Heart right ventricle (tissue), 16 donors: ENCODE measurements at regions not wholly inside any gene's neighbourhood (a gene's known extent, or its start where the extent isn't known, plus 50 kb on each side); places are given as distances from the start of the nearest gene placed in this dataset.
"Not testable (repeated sequence)": the region's sequence is repeated elsewhere in the genome, so short reads cannot be mapped to it uniquely, and the experiment has no call there.

ENCODE experiments used
- ATAC-seq, 8 donors: fragments of 200-7000 bp; cut with Tn5 transposase; one replicate each; pipeline ENCODE4 v1.9.1; 2020; ENCODE audit warnings: mild to moderate bottlenecking in 8 of 8, moderate library complexity in 8 of 8, moderate number of reproducible peaks in 1 of 8
- DNase-seq, 2 donors: peaks; one replicate each; pipeline ENCODE4 v3.0.0-alpha.2; 2020
- H3K27ac ChIP-seq, 10 donors: fragments of 200-600 bp; sonication (generic) in 2 of 10; one replicate each; pipeline versions ENCODE4 v1.5.0 to v1.8.0; 2020 to 2022; ENCODE audit warnings: mild to moderate bottlenecking in 3 of 10
- H3K27me3 ChIP-seq, 7 donors: fragments of 200-600 bp; one replicate each; pipeline ENCODE4 v1.8.0; 2021 to 2022; ENCODE audit warnings: mild to moderate bottlenecking in 2 of 7
- H3K36me3 ChIP-seq, 9 donors: fragments of 200-600 bp; sonication (generic) in 1 of 9; one replicate each; pipeline versions ENCODE4 v1.5.0 to v1.8.0; 2020 to 2022; ENCODE audit warnings: mild to moderate bottlenecking in 2 of 9
- H3K4me1 ChIP-seq, 9 donors: fragments of 200-600 bp; sonication (generic) in 1 of 9; one replicate each; pipeline versions ENCODE4 v1.5.0 to v1.8.0; 2020 to 2022; ENCODE audit warnings: mild to moderate bottlenecking in 4 of 9
- H3K4me3 ChIP-seq, 10 donors: fragments of 200-600 bp; sonication (generic) in 2 of 10; one replicate each; pipeline versions ENCODE4 v1.5.0 to v1.8.0; 2020 to 2022; ENCODE audit warnings: mild to moderate bottlenecking in 7 of 10, moderate library complexity in 2 of 10
- H3K9me3 ChIP-seq, 11 donors: fragments of 200-600 bp in 10 of 11; sonication (generic) in 2 of 11; one replicate each; pipeline versions ENCODE4 v1.5.0 to v1.8.0; 2013 to 2022; ENCODE audit warnings: mild to moderate bottlenecking in 2 of 11, control low read depth in 1 of 11, moderate library complexity in 1 of 11
- CTCF ChIP-seq, 9 donors: fragments of 200-600 bp; sonication (generic) in 2 of 9; IDR thresholded peaks; one replicate each; pipeline versions ENCODE4 v1.5.0 to v1.8.0; 2021 to 2022; ENCODE audit warnings: antibody characterized with exemption in 9 of 9, mild to moderate bottlenecking in 5 of 9, moderate library complexity in 1 of 9
- WGBS, 2 donors: extraction: QIAGEN DNeasy Blood & Tissue Kit; methylation state at CpG; one replicate each; pipeline ENCODE4 v1.1.7; 2013; ENCODE audit warnings: inconsistent platforms in 1 of 2; 5-methylcytosine and 5-hydroxymethylcytosine counted together
- intact Hi-C, 10 donors: fragments of 100-400 bp; cut with DNase I; formaldehyde crosslinking; loops; one replicate each; pipeline versions ENCODE4 v1.11.1 to v1.14.2; 2022
- donor health status: Arrhythmogenic right ventricular cardiomyopathy.
- donor health status: ischemic (EF 13 %, LVEDD 7.1; RV severe dilation, severe dysfunction).
- donor health status: healthy with polysubstance abuse.
- donor health status: DM: no; HTN: yes; CAD: no.
- donor health status: DM: no; HTN: no; CAD: no.
- donor health status: ischemic (EF 25% LVEDD 6.9; RV normal size, moderate dysfunction).
- donor health status: ischemic (EF 25% LVEDD 5.7; RV mildly dilated, moderate dysfunction).
- donor health status: healthy.
- donor health status: DM: yes; HTN: yes; CAD: no.
- donor health status: Ischemic cardiomyopathy.
- donor health status: ischemic (EF 35%, LVEDD 5.7; RV mildly dilated, moderate dysfunction).
- donor health status: nonischemic (EF 11% LVEDD 7.7; RV severe dilation, severe dysfunction).
- donor health status: DM: yes; HTN: yes; CAD: no.
- donor health status: PGD.
- donor health status: ischemic (EF 29% LVEDD 5.4; RV normal size, mild dysfunction).
- donor health status: nonischemic (EF 23%, LVEDD 6.1; RV moderate dilation, normal function).

GRCh38 chr16:29114989-29115801 is 130.3 kb downstream of the LAT start:
- not testable (repeated sequence) for H3K27me3 ChIP-seq, H3K9me3 ChIP-seq, H3K4me3 ChIP-seq
- peak; percentile 46 to 75 (median 67) for TF ChIP-seq CTCF (IDR thresholded peaks at IDR 0.05)
- DNase-seq, result peak; percentile 39 to 49
- Histone ChIP-seq H3K27ac (peak overlapping the region in 8 of 10 donors; percentile 19 to 64 (median 48)), H3K36me3 (peaks cover 0 to 52% (median 0%) of the 10 kb centered on the region in 9 donors), H3K4me1 (peaks cover 3 to 39% (median 20%) of the 10 kb centered on the region in 9 donors)
- peak; percentile 63 to 93 (median 86) for ATAC-seq
- intact Hi-C loops, result loop anchor here in 5 of 10 donors (5.0 to 10.0 kb wide), 5 partner anchors 60 to 200 kb away; no protein-coding TSS in a partner anchor
- 30 to 33% methylated on average over 26 of the region's 26 CpGs for WGBS, 2 donors

DNA sequence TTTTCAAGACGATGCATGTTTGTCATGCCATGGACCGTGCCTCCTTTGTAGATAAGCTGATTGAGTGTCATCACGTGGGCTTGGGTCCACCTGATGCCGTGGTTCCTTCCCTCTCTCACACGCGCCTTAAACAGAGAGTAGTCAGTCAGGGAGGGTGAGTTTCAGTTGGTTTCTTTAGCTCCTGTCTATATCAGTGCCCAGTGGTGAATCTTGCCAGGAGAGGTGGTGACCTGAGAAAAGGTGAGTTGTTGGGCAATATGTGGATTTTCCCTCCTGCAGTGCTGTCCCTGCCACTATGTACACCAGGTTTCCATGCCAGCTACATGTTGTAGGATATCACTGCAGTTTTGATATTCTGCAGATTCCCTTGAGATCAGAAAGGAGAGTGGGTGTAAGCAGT is 129.7 kb downstream of the LAT start:
- Histone ChIP-seq H3K4me3 (no peak overlapping the region), H3K9me3 (no peaks in the 10 kb centered on the region), H3K4me1 (peaks cover 3 to 39% (median 20%) of the 10 kb centered on the region in 9 donors), H3K27ac (peak overlapping the region in 5 of 10 donors; percentile 19 to 64 (median 50)), H3K27me3 (no peaks in the 10 kb centered on the region), H3K36me3 (peaks cover 0 to 58% (median 0%) of the 10 kb centered on the region in 9 donors)
- 77 to 87% methylated on average over 6 of the region's 6 CpGs for WGBS, 2 donors
- no peak for TF ChIP-seq CTCF (IDR thresholded peaks at IDR 0.05)
- ATAC-seq (no peak), DNase-seq (no peak)
- intact Hi-C loops, result loop anchor here in 4 of 10 donors (10.0 kb wide), 3 partner anchors 60 to 200 kb away; no protein-coding TSS in a partner anchor

DNA sequence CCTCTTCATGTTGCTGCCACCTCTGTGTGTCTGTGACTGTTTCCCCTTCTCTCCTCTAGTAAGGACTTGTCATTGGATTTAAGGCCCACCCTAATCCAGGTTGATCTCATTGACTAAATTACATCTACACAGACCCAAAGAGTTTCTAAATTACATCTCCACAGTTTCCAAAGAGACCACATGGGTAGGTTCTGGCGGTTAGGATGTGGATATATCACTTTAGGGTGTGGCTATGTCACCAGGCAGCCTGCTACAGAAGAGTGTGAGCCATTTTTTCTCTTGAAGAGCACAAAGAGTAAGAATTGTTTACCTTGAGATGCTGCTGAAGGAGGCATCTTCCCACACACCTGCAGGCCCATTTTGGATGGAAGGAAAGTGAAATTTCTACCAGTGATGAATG is 128.6 kb downstream of the LAT start:
- ATAC-seq, H3K27me3 ChIP-seq, H3K4me3 ChIP-seq, H3K27ac ChIP-seq, H3K9me3 ChIP-seq, DNase-seq: not testable (repeated sequence)
- Histone ChIP-seq H3K36me3 (peaks cover 0 to 60% (median 0%) of the 10 kb centered on the region in 9 donors), H3K4me1 (peaks cover 1 to 36% (median 18%) of the 10 kb centered on the region in 9 donors)
- WGBS, 2 donors, result 94 to 100% methylated on average over 1 of the region's 1 CpG
- intact Hi-C loops, result loop anchor here in 4 of 10 donors (10.0 kb wide), 3 partner anchors 61 to 201 kb away; no protein-coding TSS in a partner anchor

DNA sequence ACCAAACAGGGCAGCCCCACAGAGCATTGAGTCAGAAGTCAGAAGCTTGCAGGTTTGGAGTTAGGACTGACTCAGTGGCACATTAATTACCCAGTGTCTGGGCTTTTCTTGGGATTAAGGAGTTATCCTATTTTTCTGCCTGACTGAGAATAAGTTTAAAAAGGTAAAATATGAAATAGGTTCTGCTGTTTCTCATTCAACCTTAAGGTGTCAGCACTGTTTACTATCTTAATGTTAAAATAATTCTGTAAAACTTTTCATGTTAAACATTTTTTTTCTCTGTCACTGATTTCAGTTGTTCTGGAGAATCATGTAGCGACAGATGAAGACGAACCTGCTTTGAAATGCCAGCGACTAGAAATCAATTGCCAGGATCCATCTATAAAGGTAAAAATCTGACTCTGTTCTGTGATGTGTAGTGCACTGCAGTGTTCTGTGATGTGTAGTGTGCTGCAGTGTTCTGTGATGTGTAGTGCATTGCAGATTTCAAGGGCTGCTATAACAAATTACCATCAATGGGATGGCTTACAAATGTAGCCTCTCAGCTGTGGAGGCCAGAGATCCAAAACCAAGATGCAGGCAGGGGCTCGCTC is 128.0 kb downstream of the LAT start:
- peaks cover 0 to 32% (median 13%) of the 10 kb centered on the region in 9 donors for H3K4me1 ChIP-seq
- ATAC-seq (no peak), DNase-seq (no peak)
- peak in 2 of 9 donors; percentile 7 to 14 for TF ChIP-seq CTCF (IDR thresholded peaks at IDR 0.05)
- H3K27me3 ChIP-seq, result no peaks in the 10 kb centered on the region
- H3K4me3 ChIP-seq, result no peak overlapping the region
- peaks cover 0 to 55% (median 0%) of the 10 kb centered on the region in 9 donors for H3K36me3 ChIP-seq
- intact Hi-C loops, result loop anchor here in 4 of 10 donors (10.0 kb wide), 3 partner anchors 62 to 202 kb away; no protein-coding TSS in a partner anchor
- WGBS, 2 donors, result 92 to 93% methylated on average over 4 of the region's 4 CpGs
- no peaks in the 10 kb centered on the region for H3K9me3 ChIP-seq
- H3K27ac ChIP-seq, result no peak overlapping the region

GRCh38 chr16:29111901-29112680 is 127.2 kb downstream of the LAT start:
- H3K9me3 ChIP-seq, ATAC-seq, H3K27ac ChIP-seq, H3K27me3 ChIP-seq, H3K4me3 ChIP-seq, DNase-seq: not testable (repeated sequence)
- intact Hi-C loops, result loop anchor here in 4 of 10 donors (10.0 kb wide), 3 partner anchors 63 to 203 kb away; no protein-coding TSS in a partner anchor
- 73 to 80% methylated on average over 8 of the region's 8 CpGs for WGBS, 2 donors
- Histone ChIP-seq H3K4me1 (peaks cover 0 to 32% (median 13%) of the 10 kb centered on the region in 9 donors), H3K36me3 (peaks cover 0 to 51% (median 0%) of the 10 kb centered on the region in 9 donors)
